ENCODE measurements at regions not wholly inside any gene's neighbourhood (a gene's known extent, or its start where the extent isn't known, plus 50 kb on each side); places are given as distances from the start of the nearest gene placed in this dataset.
A peak's percentile ranks its signal among the peaks of the same experiment; 100 is the strongest.

GRCh38 chr11:116239247-116239646, 533.5 kb downstream of the BUD13 start:
- peaks cover 0 to 6% (median 0%) of the 10 kb centered on the region in 3 experiments for H3K27me3 ChIP-seq (ENCODE audit: control insufficient read depth in 3 of 3, insufficient read depth in 3 of 3, low read depth in 1 of 3, low read length in 3 of 3)
- H3K79me1 ChIP-seq (ENCODE audit: low read depth, low read length): no peaks in the 10 kb centered on the region
- no peak overlapping the region for H3K9ac ChIP-seq (ENCODE audit: low read depth, low read length, poor library complexity)
- H4K8ac ChIP-seq (ENCODE audit: low read depth, low read length): no peak overlapping the region
- peak overlapping the region; percentile 18 for H3K18ac ChIP-seq (ENCODE audit: low read length)
- no peak overlapping the region for H2BK15ac ChIP-seq (ENCODE audit: low read length)
- peaks cover 0 to 1% of the 10 kb centered on the region in 2 donors for H3K4me1 ChIP-seq (ENCODE audit: control insufficient read depth in 2 of 2, insufficient read depth in 1 of 2, low read depth in 1 of 2, low read length in 2 of 2)
- H3K23ac ChIP-seq (ENCODE audit: low read depth, low read length, poor library complexity): no peak overlapping the region
- H2AFZ ChIP-seq (ENCODE audit: low read length): no peak overlapping the region
- no peak overlapping the region for H2BK12ac ChIP-seq (ENCODE audit: low read length)
- no peak overlapping the region for H3K4ac ChIP-seq (ENCODE audit: low read length)
- WGBS, 2 donors (ENCODE audit: extremely low coverage in 2 of 2, insufficient read length in 2 of 2, insufficient replicate concordance in 1 of 2): no CpG with 5 or more reads among the region's 4 CpGs
- no peaks in the 10 kb centered on the region for H3K36me3 ChIP-seq (replicated peaks in 1 of 2; ENCODE audit: control insufficient read depth in 2 of 2, insufficient read depth in 2 of 2, low read length in 2 of 2)
- DNase-seq (ENCODE audit: low spot score): no peak
- H2AK5ac ChIP-seq (ENCODE audit: low read depth, low read length): no peak overlapping the region
- no peak overlapping the region for H4K91ac ChIP-seq (ENCODE audit: low read depth, low read length, poor library complexity)
- H3K9me3 ChIP-seq (replicated peaks in 1 of 2; ENCODE audit: control insufficient read depth in 2 of 2, insufficient read depth in 1 of 2, low read depth in 1 of 2, low read length in 2 of 2): no peaks in the 10 kb centered on the region
- H3K27ac ChIP-seq (replicated peaks; ENCODE audit: low read length): no peak overlapping the region
- no peak overlapping the region for H2BK120ac ChIP-seq (ENCODE audit: low read depth, low read length)
- no peak overlapping the region for H2BK5ac ChIP-seq (ENCODE audit: low read length)
- H3K4me3 ChIP-seq (ENCODE audit: low read length in 2 of 2): no peak overlapping the region
- H3K4me2 ChIP-seq (ENCODE audit: insufficient read depth, low read length, poor library complexity, severe bottlenecking): no peak overlapping the region
- H3K14ac ChIP-seq (ENCODE audit: low read length): no peak overlapping the region

GRCh38 chr11:116234989-116235568, 537.7 kb downstream of the BUD13 start:
- Histone ChIP-seq H3K4me2 (ENCODE audit: insufficient read depth, low read length, poor library complexity, severe bottlenecking) (no peak overlapping the region), H3K9me3 (replicated peaks in 1 of 2; ENCODE audit: control insufficient read depth in 2 of 2, insufficient read depth in 1 of 2, low read depth in 1 of 2, low read length in 2 of 2) (no peaks in the 10 kb centered on the region), H2AK5ac (ENCODE audit: low read depth, low read length) (no peak overlapping the region), H3K4ac (ENCODE audit: low read length) (no peak overlapping the region), H3K36me3 (replicated peaks in 1 of 2; ENCODE audit: control insufficient read depth in 2 of 2, insufficient read depth in 2 of 2, low read length in 2 of 2) (no peaks in the 10 kb centered on the region), H2BK5ac (ENCODE audit: low read length) (no peak overlapping the region), H4K8ac (ENCODE audit: low read depth, low read length) (no peak overlapping the region), H2BK12ac (ENCODE audit: low read length) (no peak overlapping the region), H3K14ac (ENCODE audit: low read length) (no peak overlapping the region), H4K91ac (ENCODE audit: low read depth, low read length, poor library complexity) (no peak overlapping the region), H3K27ac (replicated peaks; ENCODE audit: low read length) (no peak overlapping the region), H2BK120ac (ENCODE audit: low read depth, low read length) (no peak overlapping the region), H3K27me3 (ENCODE audit: control insufficient read depth in 3 of 3, insufficient read depth in 3 of 3, low read depth in 1 of 3, low read length in 3 of 3) (peaks cover 0 to 3% (median 0%) of the 10 kb centered on the region in 3 experiments), H3K4me1 (ENCODE audit: control insufficient read depth in 2 of 2, insufficient read depth in 1 of 2, low read depth in 1 of 2, low read length in 2 of 2) (peaks cover 0 to 1% of the 10 kb centered on the region in 2 donors), H3K9ac (ENCODE audit: low read depth, low read length, poor library complexity) (no peak overlapping the region), H3K18ac (ENCODE audit: low read length) (no peak overlapping the region), H2AFZ (ENCODE audit: low read length) (no peak overlapping the region), H3K79me1 (ENCODE audit: low read depth, low read length) (no peaks in the 10 kb centered on the region), H3K4me3 (ENCODE audit: low read length in 2 of 2) (no peak overlapping the region), H2BK15ac (ENCODE audit: low read length) (no peak overlapping the region), H3K23ac (ENCODE audit: low read depth, low read length, poor library complexity) (no peak overlapping the region)
- no CpG with 5 or more reads among the region's 6 CpGs for WGBS, 2 donors (ENCODE audit: extremely low coverage in 2 of 2, insufficient read length in 2 of 2, insufficient replicate concordance in 1 of 2)
- no peak for DNase-seq (ENCODE audit: low spot score)

- no peak overlapping the region for H2BK120ac ChIP-seq (ENCODE audit: low read depth, low read length)
- no peak for DNase-seq (ENCODE audit: low spot score)
- no peak overlapping the region for H4K91ac ChIP-seq (ENCODE audit: low read depth, low read length, poor library complexity)
- no peak overlapping the region for H2BK15ac ChIP-seq (ENCODE audit: low read length)
- no peak overlapping the region for H2BK12ac ChIP-seq (ENCODE audit: low read length)
- peaks cover 0 to 1% of the 10 kb centered on the region in 2 donors for H3K4me1 ChIP-seq (ENCODE audit: control insufficient read depth in 2 of 2, insufficient read depth in 1 of 2, low read depth in 1 of 2, low read length in 2 of 2)
- no peak overlapping the region for H3K9ac ChIP-seq (ENCODE audit: low read depth, low read length, poor library complexity)
- no peak overlapping the region for H3K18ac ChIP-seq (ENCODE audit: low read length)
- no peak overlapping the region for H3K4me3 ChIP-seq (ENCODE audit: low read length in 2 of 2)
- H3K14ac ChIP-seq (ENCODE audit: low read length): no peak overlapping the region
- no peak overlapping the region for H4K8ac ChIP-seq (ENCODE audit: low read depth, low read length)
- H3K79me1 ChIP-seq (ENCODE audit: low read depth, low read length): no peaks in the 10 kb centered on the region
- no peak overlapping the region for H2BK5ac ChIP-seq (ENCODE audit: low read length)
- H3K27me3 ChIP-seq (ENCODE audit: control insufficient read depth in 3 of 3, insufficient read depth in 3 of 3, low read depth in 1 of 3, low read length in 3 of 3): peaks cover 0 to 3% (median 0%) of the 10 kb centered on the region in 3 experiments
- H3K27ac ChIP-seq (replicated peaks; ENCODE audit: low read length): no peak overlapping the region
- no peak overlapping the region for H3K23ac ChIP-seq (ENCODE audit: low read depth, low read length, poor library complexity)
- H3K4me2 ChIP-seq (ENCODE audit: insufficient read depth, low read length, poor library complexity, severe bottlenecking): no peak overlapping the region
- no peak overlapping the region for H2AK5ac ChIP-seq (ENCODE audit: low read depth, low read length)
- WGBS, 2 donors (ENCODE audit: extremely low coverage in 2 of 2, insufficient read length in 2 of 2, insufficient replicate concordance in 1 of 2): no CpG with 5 or more reads among the region's 5 CpGs
- no peak overlapping the region for H2AFZ ChIP-seq (ENCODE audit: low read length)
- H3K4ac ChIP-seq (ENCODE audit: low read length): no peak overlapping the region
- no peaks in the 10 kb centered on the region for H3K36me3 ChIP-seq (replicated peaks in 1 of 2; ENCODE audit: control insufficient read depth in 2 of 2, insufficient read depth in 2 of 2, low read length in 2 of 2)
- no peaks in the 10 kb centered on the region for H3K9me3 ChIP-seq (replicated peaks in 1 of 2; ENCODE audit: control insufficient read depth in 2 of 2, insufficient read depth in 1 of 2, low read depth in 1 of 2, low read length in 2 of 2)
Measured at GRCh38 chr11:116233561-116233960, 539.2 kb downstream of the BUD13 start.

- Histone ChIP-seq H4K91ac (ENCODE audit: low read depth, low read length, poor library complexity) (no peak overlapping the region), H3K27me3 (ENCODE audit: control insufficient read depth in 3 of 3, insufficient read depth in 3 of 3, low read depth in 1 of 3, low read length in 3 of 3) (peaks cover 0 to 3% (median 0%) of the 10 kb centered on the region in 3 experiments), H3K36me3 (replicated peaks in 1 of 2; ENCODE audit: control insufficient read depth in 2 of 2, insufficient read depth in 2 of 2, low read length in 2 of 2) (no peaks in the 10 kb centered on the region), H3K23ac (ENCODE audit: low read depth, low read length, poor library complexity) (no peak overlapping the region), H2AFZ (ENCODE audit: low read length) (no peak overlapping the region), H3K4me1 (ENCODE audit: control insufficient read depth in 2 of 2, insufficient read depth in 1 of 2, low read depth in 1 of 2, low read length in 2 of 2) (peaks cover 0 to 1% of the 10 kb centered on the region in 2 donors), H2AK5ac (ENCODE audit: low read depth, low read length) (no peak overlapping the region), H3K4ac (ENCODE audit: low read length) (peak overlapping the region; percentile 31), H3K18ac (ENCODE audit: low read length) (no peak overlapping the region), H3K4me3 (ENCODE audit: low read length in 2 of 2) (no peak overlapping the region), H3K79me1 (ENCODE audit: low read depth, low read length) (no peaks in the 10 kb centered on the region), H4K8ac (ENCODE audit: low read depth, low read length) (no peak overlapping the region), H3K14ac (ENCODE audit: low read length) (no peak overlapping the region), H2BK120ac (ENCODE audit: low read depth, low read length) (no peak overlapping the region), H3K27ac (replicated peaks; ENCODE audit: low read length) (no peak overlapping the region), H2BK12ac (ENCODE audit: low read length) (no peak overlapping the region), H3K9me3 (replicated peaks in 1 of 2; ENCODE audit: control insufficient read depth in 2 of 2, insufficient read depth in 1 of 2, low read depth in 1 of 2, low read length in 2 of 2) (no peaks in the 10 kb centered on the region), H2BK5ac (ENCODE audit: low read length) (no peak overlapping the region), H2BK15ac (ENCODE audit: low read length) (no peak overlapping the region), H3K9ac (ENCODE audit: low read depth, low read length, poor library complexity) (peak overlapping the region; percentile 2), H3K4me2 (ENCODE audit: insufficient read depth, low read length, poor library complexity, severe bottlenecking) (no peak overlapping the region)
- no peak for DNase-seq (ENCODE audit: low spot score)
- no CpG with 5 or more reads among the region's 8 CpGs for WGBS, 2 donors (ENCODE audit: extremely low coverage in 2 of 2, insufficient read length in 2 of 2, insufficient replicate concordance in 1 of 2)
Measured at GRCh38 chr11:116232364-116232828, 540.4 kb downstream of the BUD13 start.

All from neuronal stem cell (in vitro differentiated cells).